ENCODE measurements at regions not wholly inside any gene's neighbourhood (a gene's known extent, or its start where the extent isn't known, plus 50 kb on each side); places are given as distances from the start of the nearest gene placed in this dataset.

DNA sequence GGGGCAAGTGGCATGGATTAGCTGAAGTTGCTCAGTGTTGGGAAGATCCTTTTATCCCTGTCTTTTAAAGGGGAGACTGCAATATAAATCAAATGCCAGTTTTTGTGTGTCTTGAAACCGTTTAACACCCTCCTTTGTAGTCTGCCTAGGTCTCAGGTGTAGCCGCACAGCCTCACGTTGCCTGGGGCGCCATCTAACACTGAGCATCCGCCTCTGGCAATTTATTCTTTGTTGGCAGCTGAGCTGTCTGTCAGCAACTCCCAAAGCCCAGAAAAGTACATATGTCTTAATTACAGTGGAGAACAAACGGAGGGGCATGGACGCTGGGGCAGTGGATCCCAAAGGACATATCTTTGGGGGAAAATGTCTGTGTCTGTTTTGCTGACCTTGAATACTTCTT lies 254.7 kb downstream of the STK31 start:
- peaks cover 2 to 4% of the 10 kb centered on the region in 2 donors for H3K27me3 Mint-ChIP-seq
- no peak overlapping the region for H3K4me3 Mint-ChIP-seq
- DNase-seq: no peak
- ChIA-PET POLR2A (ENCODE audit: partially characterized antibody) (no interaction called here), CTCF (ENCODE audit: partially characterized antibody) (no interaction called here)
- intact Hi-C loops (cut with micrococcal nuclease): no loop called here
- H3K9me3 Mint-ChIP-seq: no peaks in the 10 kb centered on the region
- H3K27me3 ChIP-seq (ENCODE audit: insufficient read depth, low read length): no peaks in the 10 kb centered on the region
- no peaks in the 10 kb centered on the region for H3K9me3 ChIP-seq (ENCODE audit: control insufficient read depth in 1 of 2, low read length in 2 of 2)
- H3K36me3 ChIP-seq (ENCODE audit: insufficient read depth, low read length): no peaks in the 10 kb centered on the region
- H3K4me1 ChIP-seq (ENCODE audit: insufficient read depth, low read length): no peaks in the 10 kb centered on the region
- no peaks in the 10 kb centered on the region for H3K36me3 Mint-ChIP-seq
- no peak overlapping the region for H3K27ac ChIP-seq (ENCODE audit: low read depth, low read length)
- H3K4me3 ChIP-seq (ENCODE audit: low read length in 2 of 2): no peak overlapping the region
- no peaks in the 10 kb centered on the region for H3K4me1 Mint-ChIP-seq
- H3K27ac Mint-ChIP-seq: no peak overlapping the region

GRCh38 chr7:23965296-23965695 lies 255.3 kb downstream of the STK31 start:
- ChIA-PET CTCF (ENCODE audit: partially characterized antibody) (no interaction called here), POLR2A (ENCODE audit: partially characterized antibody) (no interaction called here)
- no peak for DNase-seq
- H3K9me3 ChIP-seq (ENCODE audit: control insufficient read depth in 1 of 2, low read length in 2 of 2): no peaks in the 10 kb centered on the region
- Mint-ChIP-seq H3K27me3 (peaks cover 2 to 4% of the 10 kb centered on the region in 2 donors), H3K4me3 (no peak overlapping the region), H3K36me3 (no peaks in the 10 kb centered on the region), H3K9me3 (peaks cover 0 to 2% (median 0%) of the 10 kb centered on the region in 8 donors), H3K4me1 (no peaks in the 10 kb centered on the region), H3K27ac (no peak overlapping the region)
- intact Hi-C loops (cut with micrococcal nuclease): no loop called here
- no peaks in the 10 kb centered on the region for H3K36me3 ChIP-seq (ENCODE audit: insufficient read depth, low read length)
- no peaks in the 10 kb centered on the region for H3K27me3 ChIP-seq (ENCODE audit: insufficient read depth, low read length)
- H3K27ac ChIP-seq (ENCODE audit: low read depth, low read length): no peak overlapping the region
- H3K4me1 ChIP-seq (ENCODE audit: insufficient read depth, low read length): no peaks in the 10 kb centered on the region
- H3K4me3 ChIP-seq (ENCODE audit: low read length in 2 of 2): no peak overlapping the region

DNA sequence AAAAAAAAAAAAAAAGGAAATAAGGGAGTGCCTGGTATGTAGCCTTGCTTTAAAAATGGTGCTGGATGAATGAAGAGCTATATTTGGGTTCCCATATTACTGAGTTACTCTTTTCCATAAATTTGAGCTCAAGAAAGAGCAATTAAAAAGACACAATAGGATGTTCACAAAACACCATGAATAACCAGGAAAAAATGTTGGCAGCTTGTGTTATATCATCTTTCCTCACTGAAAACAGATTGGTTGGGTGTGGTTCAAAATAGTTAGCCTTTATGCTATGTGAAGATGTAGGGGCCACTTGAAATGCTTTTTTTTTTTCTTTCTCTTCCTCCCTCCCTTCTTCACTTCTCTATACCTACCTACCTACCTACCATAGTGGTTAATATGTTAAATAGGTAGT lies 256.9 kb downstream of the STK31 start:
- Mint-ChIP-seq H3K4me1 (no peaks in the 10 kb centered on the region), H3K27ac (no peak overlapping the region), H3K36me3 (no peaks in the 10 kb centered on the region), H3K9me3 (peaks cover 0 to 2% (median 0%) of the 10 kb centered on the region in 8 donors), H3K27me3 (peaks cover 2 to 4% of the 10 kb centered on the region in 2 donors), H3K4me3 (no peak overlapping the region)
- POLR2A ChIA-PET (ENCODE audit: partially characterized antibody): no interaction called here
- Histone ChIP-seq H3K27me3 (ENCODE audit: insufficient read depth, low read length) (no peaks in the 10 kb centered on the region), H3K27ac (ENCODE audit: low read depth, low read length) (no peak overlapping the region), H3K36me3 (ENCODE audit: insufficient read depth, low read length) (no peaks in the 10 kb centered on the region), H3K4me3 (ENCODE audit: low read length in 2 of 2) (no peak overlapping the region), H3K4me1 (ENCODE audit: insufficient read depth, low read length) (no peaks in the 10 kb centered on the region), H3K9me3 (ENCODE audit: control insufficient read depth in 1 of 2, low read length in 2 of 2) (no peaks in the 10 kb centered on the region)
- CTCF ChIA-PET (ENCODE audit: partially characterized antibody): interaction anchor here (0.7 kb wide), 1 partner anchor 10 kb away, joined by 3 read pairs; no protein-coding TSS in a partner anchor
- no peak for DNase-seq
- intact Hi-C loops (cut with micrococcal nuclease): no loop called here

DNA sequence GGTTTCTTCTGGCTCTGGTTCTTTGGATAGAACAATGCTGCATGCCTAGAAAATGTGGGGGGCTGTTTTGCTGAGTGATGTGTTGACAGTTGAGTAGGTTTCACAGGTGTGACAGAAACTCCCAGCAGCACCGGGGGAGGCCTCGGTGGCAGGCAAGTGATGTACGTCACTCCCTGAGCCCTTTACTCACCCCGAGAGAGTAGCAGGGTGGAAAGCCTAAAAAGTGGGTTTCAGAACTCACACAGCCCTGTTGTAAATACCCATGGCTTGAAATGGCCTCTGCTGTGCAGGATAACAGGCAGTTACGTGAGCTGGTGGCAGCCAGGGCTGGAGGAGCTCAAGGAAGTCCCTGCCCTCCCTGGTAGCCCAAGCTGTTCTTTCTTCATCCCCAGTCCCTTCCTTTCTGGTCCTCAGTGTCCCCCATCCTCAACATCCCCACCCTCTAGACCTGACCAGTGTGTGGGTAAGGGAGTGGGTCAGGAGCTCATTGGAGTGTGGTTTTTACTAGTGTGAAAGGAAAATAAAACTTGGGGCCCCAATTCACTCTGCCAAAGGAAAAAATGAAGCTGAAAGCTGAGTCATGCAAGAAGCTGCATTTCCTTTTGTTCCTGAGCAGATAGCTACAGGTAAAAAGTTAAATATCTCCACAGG lies 258.1 kb downstream of the STK31 start:
- Mint-ChIP-seq H3K27ac (no peak overlapping the region), H3K4me3 (no peak overlapping the region), H3K36me3 (no peaks in the 10 kb centered on the region)

DNA sequence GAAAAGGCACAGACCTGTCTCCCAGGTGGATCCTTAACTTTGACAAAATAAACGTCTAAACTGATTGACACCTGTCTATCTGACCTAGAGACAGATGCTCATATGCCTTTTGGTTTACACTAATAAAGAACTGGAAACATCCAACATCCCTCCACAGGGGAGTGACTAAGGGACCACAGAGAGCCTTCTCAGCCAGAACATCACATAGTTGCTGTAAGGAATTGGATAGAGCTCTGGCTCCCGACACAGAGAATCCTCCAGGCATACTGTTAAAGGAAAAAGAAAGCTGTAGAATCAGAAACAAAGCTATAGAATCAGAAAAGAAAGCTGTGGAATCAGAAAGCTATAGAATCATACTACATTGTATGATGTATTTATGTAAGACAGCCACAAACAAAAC lies 258.8 kb downstream of the STK31 start:
- Mint-ChIP-seq H3K9me3 (peaks cover 0 to 2% (median 0%) of the 10 kb centered on the region in 8 donors), H3K4me3 (no peak overlapping the region), H3K4me1 (no peaks in the 10 kb centered on the region), H3K27ac (no peak overlapping the region), H3K36me3 (no peaks in the 10 kb centered on the region), H3K27me3 (peaks cover 2% of the 10 kb centered on the region in 2 donors)
- ChIA-PET CTCF (ENCODE audit: partially characterized antibody) (no interaction called here), POLR2A (ENCODE audit: partially characterized antibody) (no interaction called here)
- Histone ChIP-seq H3K4me3 (ENCODE audit: low read length in 2 of 2) (no peak overlapping the region), H3K27ac (ENCODE audit: low read depth, low read length) (no peak overlapping the region), H3K27me3 (ENCODE audit: insufficient read depth, low read length) (no peaks in the 10 kb centered on the region), H3K4me1 (ENCODE audit: insufficient read depth, low read length) (no peaks in the 10 kb centered on the region), H3K36me3 (ENCODE audit: insufficient read depth, low read length) (no peaks in the 10 kb centered on the region), H3K9me3 (ENCODE audit: control insufficient read depth in 1 of 2, low read length in 2 of 2) (no peaks in the 10 kb centered on the region)
- intact Hi-C loops (cut with micrococcal nuclease): no loop called here
- no peak for DNase-seq

More for the DNA sequence above, 258.1 kb downstream of the STK31 start:
- Histone ChIP-seq H3K36me3 (ENCODE audit: insufficient read depth, low read length) (no peaks in the 10 kb centered on the region), H3K4me1 (ENCODE audit: insufficient read depth, low read length) (no peaks in the 10 kb centered on the region), H3K27me3 (ENCODE audit: insufficient read depth, low read length) (no peaks in the 10 kb centered on the region), H3K27ac (ENCODE audit: low read depth, low read length) (no peak overlapping the region), H3K9me3 (ENCODE audit: control insufficient read depth in 1 of 2, low read length in 2 of 2) (no peaks in the 10 kb centered on the region), H3K4me3 (ENCODE audit: low read length in 2 of 2) (no peak overlapping the region)
- Mint-ChIP-seq H3K4me1 (no peaks in the 10 kb centered on the region), H3K9me3 (peaks cover 0 to 2% (median 0%) of the 10 kb centered on the region in 8 donors), H3K27me3 (peaks cover 2 to 4% of the 10 kb centered on the region in 2 donors)
- ChIA-PET CTCF (ENCODE audit: partially characterized antibody) (no interaction called here), POLR2A (ENCODE audit: partially characterized antibody) (no interaction called here)
- DNase-seq: no peak
- intact Hi-C loops (cut with micrococcal nuclease): no loop called here

DNA sequence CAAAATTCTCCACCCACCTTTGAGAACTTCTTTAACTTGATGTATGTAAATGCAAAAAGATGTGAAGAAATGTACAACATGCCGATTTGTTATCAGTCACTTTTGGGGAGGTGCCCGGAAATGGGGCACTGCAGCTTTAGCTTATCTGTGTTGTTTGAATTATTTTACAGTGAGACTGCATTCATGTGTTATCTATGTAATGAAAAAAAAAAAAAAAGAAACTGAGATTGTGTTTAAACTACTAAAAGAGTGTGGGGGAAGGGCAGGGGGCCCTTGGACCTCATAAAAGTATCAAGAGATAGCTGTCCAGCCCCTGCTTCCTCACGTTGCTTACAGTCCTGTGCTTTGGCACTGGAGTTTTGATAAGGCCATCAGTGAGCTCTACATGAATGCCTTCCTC lies 259.4 kb downstream of the STK31 start:
- Histone ChIP-seq H3K27ac (ENCODE audit: low read depth, low read length) (no peak overlapping the region), H3K27me3 (ENCODE audit: insufficient read depth, low read length) (no peaks in the 10 kb centered on the region), H3K9me3 (ENCODE audit: control insufficient read depth in 1 of 2, low read length in 2 of 2) (no peaks in the 10 kb centered on the region), H3K36me3 (ENCODE audit: insufficient read depth, low read length) (no peaks in the 10 kb centered on the region), H3K4me1 (ENCODE audit: insufficient read depth, low read length) (no peaks in the 10 kb centered on the region), H3K4me3 (ENCODE audit: low read length in 2 of 2) (no peak overlapping the region)
- peaks cover 2% of the 10 kb centered on the region in 2 donors for H3K27me3 Mint-ChIP-seq
- H3K36me3 Mint-ChIP-seq: no peaks in the 10 kb centered on the region
- peak overlapping the region in 1 of 7 donors; percentile 27 for H3K27ac Mint-ChIP-seq
- H3K4me3 Mint-ChIP-seq: no peak overlapping the region
- ChIA-PET CTCF (ENCODE audit: partially characterized antibody) (no interaction called here), POLR2A (ENCODE audit: partially characterized antibody) (no interaction called here)
- no peaks in the 10 kb centered on the region for H3K4me1 Mint-ChIP-seq
- intact Hi-C loops (cut with micrococcal nuclease): no loop called here
- DNase-seq: no peak
- H3K9me3 Mint-ChIP-seq: peaks cover 0 to 6% (median 0%) of the 10 kb centered on the region in 8 donors

- Histone ChIP-seq H3K36me3 (ENCODE audit: insufficient read depth, low read length) (no peaks in the 10 kb centered on the region), H3K27me3 (ENCODE audit: insufficient read depth, low read length) (no peaks in the 10 kb centered on the region), H3K4me1 (ENCODE audit: insufficient read depth, low read length) (no peaks in the 10 kb centered on the region), H3K27ac (ENCODE audit: low read depth, low read length) (no peak overlapping the region), H3K4me3 (ENCODE audit: low read length in 2 of 2) (no peak overlapping the region), H3K9me3 (ENCODE audit: control insufficient read depth in 1 of 2, low read length in 2 of 2) (no peaks in the 10 kb centered on the region)
- intact Hi-C loops (cut with micrococcal nuclease): no loop called here
- H3K36me3 Mint-ChIP-seq: no peaks in the 10 kb centered on the region
- peaks cover 2% of the 10 kb centered on the region in 2 donors for H3K27me3 Mint-ChIP-seq
- no peak for DNase-seq
- ChIA-PET CTCF (ENCODE audit: partially characterized antibody) (no interaction called here), POLR2A (ENCODE audit: partially characterized antibody) (no interaction called here)
- H3K9me3 Mint-ChIP-seq: peaks cover 0 to 7% (median 0%) of the 10 kb centered on the region in 8 donors
- H3K4me1 Mint-ChIP-seq: no peaks in the 10 kb centered on the region
- no peak overlapping the region for H3K27ac Mint-ChIP-seq
- no peak overlapping the region for H3K4me3 Mint-ChIP-seq
Observed at GRCh38 chr7:23970193-23970592, 260.2 kb downstream of the STK31 start.

DNA sequence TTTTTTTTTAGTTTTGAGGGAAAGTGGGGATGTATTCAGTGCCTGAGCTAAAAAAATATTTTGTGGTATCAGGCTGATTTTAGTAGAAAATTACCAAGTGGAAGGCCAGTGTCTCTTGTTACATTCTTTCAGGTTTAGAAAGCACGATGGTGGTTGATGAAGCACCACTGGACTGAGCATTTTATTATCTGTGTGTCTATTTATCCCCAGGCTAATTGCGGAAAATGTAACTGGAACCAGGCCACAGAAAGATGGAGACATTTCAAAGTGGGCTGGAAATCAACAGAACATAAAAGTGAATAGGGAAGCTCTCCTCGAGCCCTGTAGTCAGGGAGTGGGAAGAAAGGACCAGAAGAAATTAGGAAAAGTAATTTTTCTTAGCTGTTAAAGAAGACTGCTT lies 261.0 kb downstream of the STK31 start:
- Mint-ChIP-seq H3K27ac (no peak overlapping the region), H3K27me3 (peaks cover 2% of the 10 kb centered on the region in 2 donors), H3K4me3 (no peak overlapping the region), H3K9me3 (peaks cover 0 to 7% (median 0%) of the 10 kb centered on the region in 8 donors), H3K4me1 (no peaks in the 10 kb centered on the region), H3K36me3 (no peaks in the 10 kb centered on the region)
- no peaks in the 10 kb centered on the region for H3K4me1 ChIP-seq (ENCODE audit: insufficient read depth, low read length)
- CTCF ChIA-PET (ENCODE audit: partially characterized antibody): no interaction called here
- no peak for DNase-seq
- H3K36me3 ChIP-seq (ENCODE audit: insufficient read depth, low read length): no peaks in the 10 kb centered on the region
- no peak overlapping the region for H3K27ac ChIP-seq (ENCODE audit: low read depth, low read length)
- intact Hi-C loops (cut with micrococcal nuclease): no loop called here
- no peaks in the 10 kb centered on the region for H3K9me3 ChIP-seq (ENCODE audit: control insufficient read depth in 1 of 2, low read length in 2 of 2)
- H3K4me3 ChIP-seq (ENCODE audit: low read length in 2 of 2): no peak overlapping the region
- POLR2A ChIA-PET (ENCODE audit: partially characterized antibody): no interaction called here
- no peaks in the 10 kb centered on the region for H3K27me3 ChIP-seq (ENCODE audit: insufficient read depth, low read length)

All from CD4-positive, alpha-beta memory T cell (primary cell).